NB4 (cell line): ENCODE measurements at regions not wholly inside any gene's neighbourhood (a gene's known extent, or its start where the extent isn't known, plus 50 kb on each side); places are given as distances from the start of the nearest gene placed in this dataset.

ENCODE experiments used
- DNase-seq: peaks from one replicate; pipeline ENCODE4 v3.0.0; 2010; ENCODE audit warnings: low read depth
- H3K4me3 ChIP-seq: one replicate; pipeline ENCODE4 v1.5.1; 2011; ENCODE audit warnings: mild to moderate bottlenecking, low read depth, low read length, moderate library complexity
- MYC ChIP-seq: IDR thresholded peaks from 2 replicates; pipeline ENCODE4 v1.6.1; 2011; ENCODE audit warnings: low read depth, low read length
- POLR2A ChIP-seq: IDR thresholded peaks from 2 replicates; pipeline ENCODE4 v1.6.1; 2011; ENCODE audit warnings: mild to moderate bottlenecking; ENCODE audit not compliant: insufficient read length; ENCODE audit errors: extremely low read depth
- TF ChIP-seq, protein P1 (sequence below): IDR thresholded peaks from one replicate; pipeline ENCODE4 v1.5.1; 2012; ENCODE audit warnings: low read depth, low read length
- TF ChIP-seq, protein P2 (sequence below): IDR thresholded peaks from 2 replicates; pipeline ENCODE4 v1.6.1; 2011; ENCODE audit warnings: low read depth, low read length

DNA sequence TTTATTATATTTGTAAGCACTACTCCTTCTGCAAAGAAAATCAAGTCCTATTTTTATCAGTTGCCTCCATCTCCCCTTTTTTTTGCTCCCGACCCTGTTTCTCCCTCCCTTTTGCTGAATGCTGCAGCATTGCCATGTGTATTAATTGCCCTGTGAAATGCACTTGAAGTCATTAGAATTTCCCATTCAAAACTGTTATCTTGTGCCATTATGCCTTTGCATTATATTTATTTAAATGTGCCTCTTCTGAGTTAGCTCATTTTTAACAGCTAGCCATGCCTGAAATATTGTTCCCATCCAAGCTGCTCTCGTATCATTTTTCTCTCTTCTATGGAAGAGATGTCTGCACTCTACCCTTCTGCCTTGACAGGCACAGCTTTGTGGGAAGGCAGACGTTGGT lies 404.0 kb upstream of the PLXNA2 start:
- no peak overlapping the region for H3K4me3 ChIP-seq
- no peak for TF ChIP-seq MYC
- TF ChIP-seq, protein P1, sequence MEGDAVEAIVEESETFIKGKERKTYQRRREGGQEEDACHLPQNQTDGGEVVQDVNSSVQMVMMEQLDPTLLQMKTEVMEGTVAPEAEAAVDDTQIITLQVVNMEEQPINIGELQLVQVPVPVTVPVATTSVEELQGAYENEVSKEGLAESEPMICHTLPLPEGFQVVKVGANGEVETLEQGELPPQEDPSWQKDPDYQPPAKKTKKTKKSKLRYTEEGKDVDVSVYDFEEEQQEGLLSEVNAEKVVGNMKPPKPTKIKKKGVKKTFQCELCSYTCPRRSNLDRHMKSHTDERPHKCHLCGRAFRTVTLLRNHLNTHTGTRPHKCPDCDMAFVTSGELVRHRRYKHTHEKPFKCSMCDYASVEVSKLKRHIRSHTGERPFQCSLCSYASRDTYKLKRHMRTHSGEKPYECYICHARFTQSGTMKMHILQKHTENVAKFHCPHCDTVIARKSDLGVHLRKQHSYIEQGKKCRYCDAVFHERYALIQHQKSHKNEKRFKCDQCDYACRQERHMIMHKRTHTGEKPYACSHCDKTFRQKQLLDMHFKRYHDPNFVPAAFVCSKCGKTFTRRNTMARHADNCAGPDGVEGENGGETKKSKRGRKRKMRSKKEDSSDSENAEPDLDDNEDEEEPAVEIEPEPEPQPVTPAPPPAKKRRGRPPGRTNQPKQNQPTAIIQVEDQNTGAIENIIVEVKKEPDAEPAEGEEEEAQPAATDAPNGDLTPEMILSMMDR: no peak
- TF ChIP-seq, protein P2, sequence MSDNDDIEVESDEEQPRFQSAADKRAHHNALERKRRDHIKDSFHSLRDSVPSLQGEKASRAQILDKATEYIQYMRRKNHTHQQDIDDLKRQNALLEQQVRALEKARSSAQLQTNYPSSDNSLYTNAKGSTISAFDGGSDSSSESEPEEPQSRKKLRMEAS: no peak
- TF ChIP-seq POLR2A: no peak
- DNase-seq: no peak

DNA sequence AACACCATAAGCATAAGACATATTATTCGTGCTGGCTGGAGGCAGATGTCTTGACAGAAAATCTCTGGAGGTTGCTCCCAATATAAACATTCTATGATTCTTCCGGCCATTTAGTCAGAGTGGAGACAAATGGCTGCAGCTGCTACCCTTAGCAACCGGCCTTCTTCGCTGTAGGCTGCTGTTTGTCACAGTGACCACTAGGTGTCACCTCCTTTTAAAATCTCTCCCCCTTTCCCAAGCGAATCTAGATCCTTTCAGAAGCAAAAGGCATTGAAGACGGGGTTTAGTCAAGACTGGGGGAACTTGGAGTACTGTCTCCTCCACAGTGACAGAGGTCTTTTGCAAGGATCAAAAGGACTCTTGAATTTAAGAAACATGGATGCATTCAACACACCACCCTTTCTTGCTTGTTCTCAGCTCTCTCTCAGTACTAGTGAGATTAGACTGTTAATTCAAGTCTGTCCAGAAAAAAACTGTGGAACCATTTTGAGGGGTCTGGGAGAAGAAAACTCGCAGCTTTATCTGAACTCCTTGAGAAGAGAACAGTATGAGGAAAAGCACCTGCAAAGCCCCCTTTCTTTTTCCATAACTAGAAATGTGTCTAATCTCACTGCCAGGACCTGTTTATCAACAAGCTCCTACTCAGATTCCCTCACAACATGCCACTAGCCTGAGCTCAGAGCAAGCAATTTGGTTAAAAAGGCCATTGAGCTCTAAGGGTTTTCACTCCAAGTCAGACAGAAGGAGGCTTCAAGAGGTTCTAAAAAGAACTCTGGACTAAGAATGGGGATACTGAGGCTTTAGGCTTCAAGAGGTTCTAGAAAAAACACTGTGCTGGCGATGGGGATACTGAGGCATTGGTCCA lies 408.3 kb upstream of the PLXNA2 start:
- no peak overlapping the region for H3K4me3 ChIP-seq
- TF ChIP-seq POLR2A (no peak), MYC (no peak)
- TF ChIP-seq, protein P2: no peak
- TF ChIP-seq, protein P1: peak; percentile 77
- peak; percentile 60 for DNase-seq

DNA sequence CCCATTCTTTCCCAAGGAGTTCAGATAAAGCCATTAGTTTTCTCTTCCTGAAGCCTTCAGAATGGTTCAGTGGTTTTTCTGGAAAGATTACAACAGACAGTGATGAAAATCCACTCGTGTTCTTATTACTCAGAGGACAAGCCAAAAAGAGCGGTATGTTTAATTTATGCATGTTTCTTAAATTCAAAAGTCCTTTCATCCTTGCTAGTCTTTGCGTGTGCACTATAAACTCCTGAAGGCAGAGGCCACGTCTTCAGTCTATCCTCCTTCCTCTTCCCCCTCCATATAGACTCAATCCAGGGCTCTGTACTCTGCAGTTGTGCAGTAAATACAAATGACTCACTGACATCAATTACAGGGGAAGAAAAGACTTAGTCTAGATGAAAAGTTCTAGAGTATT lies 409.2 kb upstream of the PLXNA2 start:
- DNase-seq: no peak
- no peak overlapping the region for H3K4me3 ChIP-seq
- TF ChIP-seq, protein P2: no peak
- TF ChIP-seq MYC (no peak), POLR2A (no peak)
- TF ChIP-seq, protein P1: no peak

DNA sequence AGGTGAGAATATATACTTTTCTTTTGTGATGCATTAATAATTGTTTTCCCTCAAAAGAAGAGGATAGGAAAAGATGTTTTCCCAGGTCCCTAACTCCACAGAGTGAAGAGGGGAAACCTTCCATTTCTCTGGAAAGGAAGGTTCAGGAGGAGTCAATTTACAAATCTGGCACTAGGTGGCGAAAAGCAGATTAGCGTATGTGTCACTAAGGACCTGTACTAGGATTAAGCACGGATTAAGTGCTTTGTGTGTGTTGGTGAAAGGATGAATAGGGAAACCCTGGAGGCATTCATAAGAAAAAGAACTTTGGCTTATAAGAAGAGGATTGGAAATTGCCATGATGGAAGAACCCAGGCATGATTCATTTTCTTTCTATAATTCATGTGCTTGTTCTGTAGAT lies 410.1 kb upstream of the PLXNA2 start:
- H3K4me3 ChIP-seq: no peak overlapping the region
- TF ChIP-seq MYC: no peak; the same call in 1 of the 2 replicates
- TF ChIP-seq, protein P1: peak; percentile 41
- DNase-seq: peak; percentile 30

DNA sequence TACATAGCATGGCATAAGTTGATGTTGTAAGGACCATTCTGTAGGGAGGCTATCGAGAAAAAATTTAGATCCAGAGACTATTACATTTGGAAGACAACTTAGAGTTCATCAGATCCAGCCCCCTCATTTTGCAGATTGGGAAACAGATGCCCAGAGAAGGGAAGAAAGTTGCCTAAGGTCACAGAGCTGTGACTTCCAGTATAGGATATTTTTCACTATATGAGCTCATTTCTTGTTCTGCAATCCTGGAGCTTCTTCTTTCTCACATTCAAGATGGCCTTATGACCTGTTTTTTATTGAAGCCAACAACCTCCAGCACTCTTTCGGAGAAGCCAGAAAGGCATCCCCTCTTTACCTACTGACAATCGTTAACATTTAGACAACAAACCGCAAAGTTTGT lies 421.8 kb upstream of the PLXNA2 start:
- TF ChIP-seq, protein P2: no peak
- no peak for TF ChIP-seq POLR2A
- TF ChIP-seq, protein P1: no peak
- no peak for TF ChIP-seq MYC
- DNase-seq: no peak
- H3K4me3 ChIP-seq: no peak overlapping the region
